Tibial nerve (tissue), 4 donors: ENCODE measurements at regions not wholly inside any gene's neighbourhood (a gene's known extent, or its start where the extent isn't known, plus 50 kb on each side); places are given as distances from the start of the nearest gene placed in this dataset.

Source experiments
- CTCF ChIP-seq, 5 experiments: fragments of 200-600 bp in 3 of 5; fragments of 450-650 bp in 2 of 5; sonication (generic) in 3 of 5; IDR thresholded peaks; one replicate each; pipeline ENCODE4 v1.5.1; 2016 to 2019; ENCODE audit warnings: antibody characterized with exemption in 5 of 5, mild to moderate bottlenecking in 3 of 5, moderate library complexity in 2 of 5
- EP300 ChIP-seq, 2 donors: sonication (generic); formaldehyde crosslinking; IDR thresholded peaks; one replicate each; pipeline ENCODE4 v1.6.1; 2017; ENCODE audit warnings: antibody characterized with exemption in 2 of 2, mild to moderate bottlenecking in 1 of 2
- POLR2A ChIP-seq, 2 donors: fragments of 450-650 bp; IDR thresholded peaks; one replicate each; pipeline ENCODE4 v1.6.1; 2017; ENCODE audit warnings: antibody characterized with exemption in 2 of 2, mild to moderate bottlenecking in 2 of 2, moderate library complexity in 2 of 2

GRCh38 chr3:76429581-76430177 lies 610.2 kb upstream of the ROBO2 start:
- TF ChIP-seq CTCF (IDR thresholded peaks at IDR 0.05) (no peak), POLR2A (IDR thresholded peaks at IDR 0.05) (no peak), EP300 (IDR thresholded peaks at IDR 0.05) (no peak)
